ENCODE measurements at regions not wholly inside any gene's neighbourhood (a gene's known extent, or its start where the extent isn't known, plus 50 kb on each side); places are given as distances from the start of the nearest gene placed in this dataset.
"Not testable (repeated sequence)": the region's sequence is repeated elsewhere in the genome, so short reads cannot be mapped to it uniquely, and the experiment has no call there.

DNA sequence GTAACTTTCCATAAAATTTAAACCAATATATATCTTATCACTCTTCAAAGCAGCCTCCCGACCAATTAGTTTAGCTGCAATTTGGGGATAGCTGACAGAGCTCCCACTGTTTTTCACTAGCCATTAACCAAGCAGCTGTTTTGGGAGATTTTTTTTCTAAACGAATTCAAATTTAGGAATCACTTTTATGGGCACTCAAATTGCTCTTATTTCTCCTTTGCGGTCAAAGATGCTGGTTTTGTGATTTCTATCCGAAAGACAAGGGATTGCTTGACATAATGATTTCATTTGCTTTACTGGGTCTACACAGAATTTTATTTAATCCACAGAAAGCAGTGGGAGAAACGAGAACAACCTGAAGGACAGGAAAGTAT is 505.7 kb upstream of the IL12A start:
- DNase-seq: no peak

DNA sequence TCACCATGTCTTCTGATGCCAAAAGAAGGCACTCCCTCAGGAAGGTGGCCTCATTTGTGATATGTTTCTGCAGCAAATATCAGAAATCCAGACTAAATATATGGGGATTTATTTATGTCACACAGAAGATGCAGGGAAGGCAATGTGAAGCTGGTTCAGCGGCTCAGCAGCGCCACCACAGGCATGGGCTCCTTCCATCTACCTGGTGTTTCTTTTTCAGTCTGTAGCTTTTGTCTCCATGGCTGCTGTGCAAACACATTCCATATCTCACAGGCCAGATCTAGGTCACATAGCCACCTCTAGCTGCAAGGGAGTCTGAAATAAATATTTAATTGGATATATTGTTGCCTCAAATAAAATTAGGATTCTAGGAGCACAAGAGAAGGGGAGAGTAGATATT is 502.1 kb upstream of the IL12A start:
- peak; percentile 34 for DNase-seq

DNA sequence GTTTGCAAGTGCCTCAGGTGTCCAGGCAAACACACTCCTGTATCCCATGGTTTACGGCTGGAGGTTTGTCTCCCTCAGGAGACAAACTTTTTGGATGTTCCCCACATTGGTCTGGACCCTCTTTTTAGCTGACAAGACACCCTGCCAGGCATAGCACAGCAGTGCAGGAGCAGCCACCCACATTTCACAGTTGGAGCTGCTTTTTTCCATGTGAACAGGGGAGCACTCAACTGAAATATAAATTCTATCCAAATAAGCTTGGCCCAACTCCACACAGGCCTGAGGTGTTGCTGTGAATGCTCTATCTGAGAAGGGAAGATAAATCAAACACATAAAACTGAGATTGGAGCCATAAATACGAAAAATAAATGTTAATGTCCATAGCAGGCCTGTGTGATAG is 501.3 kb upstream of the IL12A start:
- no peak for DNase-seq

DNA sequence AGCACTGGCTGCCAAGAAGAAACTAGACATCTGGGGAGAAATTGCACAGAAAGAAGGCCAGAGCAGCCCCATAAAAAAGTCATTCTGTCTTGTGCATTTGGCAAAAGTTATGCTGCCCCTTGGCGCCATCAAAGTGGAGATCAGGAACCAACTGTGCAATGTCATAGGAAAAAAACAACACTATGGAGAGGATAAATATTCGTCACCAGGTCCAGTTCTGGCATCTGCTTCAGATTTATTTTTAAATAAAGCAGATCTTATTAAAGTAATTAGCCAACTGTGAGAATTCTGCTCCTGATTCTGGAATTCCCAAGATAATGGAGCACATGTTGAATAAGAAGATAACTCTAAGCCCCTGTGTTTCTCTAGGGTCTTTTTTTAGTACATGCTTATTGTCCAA is 500.0 kb upstream of the IL12A start:
- DNase-seq: no peak

DNA sequence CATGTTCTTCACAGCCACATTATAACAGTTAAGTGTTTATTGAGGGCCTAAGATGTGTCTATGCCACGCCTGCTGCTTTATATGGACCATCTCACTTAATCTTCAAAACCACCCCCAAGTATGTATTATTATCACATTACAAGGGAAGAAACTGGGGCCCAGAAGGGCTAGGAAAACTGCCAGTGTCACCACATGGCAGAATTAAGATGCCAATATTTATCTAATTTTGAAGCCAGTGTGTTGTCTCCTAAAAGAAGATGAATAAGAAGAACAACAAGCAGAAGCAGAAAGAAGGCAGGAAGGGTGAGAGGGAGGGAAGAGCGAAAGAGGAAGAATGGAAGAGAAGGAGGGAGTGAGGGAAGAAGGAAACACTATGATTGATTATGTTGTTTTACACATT is 491.3 kb upstream of the IL12A start:
- DNase-seq: no peak

DNA sequence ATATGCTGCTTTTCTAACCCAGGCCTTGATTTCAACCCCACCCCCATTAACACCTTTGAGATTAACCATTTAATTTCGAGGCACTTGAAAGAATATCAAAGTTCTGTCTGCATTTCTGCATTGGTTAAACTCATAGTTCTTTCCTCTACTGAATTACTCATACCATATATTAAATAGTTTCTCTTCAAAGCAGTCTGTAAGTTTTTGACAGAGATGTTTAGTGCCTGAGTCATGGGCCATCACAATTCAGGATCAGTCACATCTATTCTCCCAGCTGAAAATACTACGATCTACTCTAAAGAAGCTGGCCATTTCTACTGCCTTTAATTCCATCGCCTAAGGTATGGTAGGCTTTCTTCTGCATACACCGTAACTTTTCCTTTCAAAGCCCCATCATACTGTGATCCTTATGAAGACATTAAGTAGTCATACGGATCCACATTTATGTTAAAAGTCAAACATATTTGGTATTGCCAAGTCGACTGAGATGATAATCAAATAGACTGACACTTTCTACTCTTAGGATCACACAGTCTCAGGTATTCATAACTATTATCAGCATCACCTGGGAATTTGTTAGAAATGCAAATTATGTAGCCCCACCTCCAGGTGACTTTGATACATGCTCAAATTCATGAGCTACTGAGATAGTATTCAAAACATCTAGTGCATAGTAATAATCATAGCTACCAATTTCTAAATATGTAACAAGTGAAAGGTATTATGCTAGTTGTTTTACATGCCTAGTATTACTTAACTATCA is 489.4 kb upstream of the IL12A start:
- no peak for DNase-seq

DNA sequence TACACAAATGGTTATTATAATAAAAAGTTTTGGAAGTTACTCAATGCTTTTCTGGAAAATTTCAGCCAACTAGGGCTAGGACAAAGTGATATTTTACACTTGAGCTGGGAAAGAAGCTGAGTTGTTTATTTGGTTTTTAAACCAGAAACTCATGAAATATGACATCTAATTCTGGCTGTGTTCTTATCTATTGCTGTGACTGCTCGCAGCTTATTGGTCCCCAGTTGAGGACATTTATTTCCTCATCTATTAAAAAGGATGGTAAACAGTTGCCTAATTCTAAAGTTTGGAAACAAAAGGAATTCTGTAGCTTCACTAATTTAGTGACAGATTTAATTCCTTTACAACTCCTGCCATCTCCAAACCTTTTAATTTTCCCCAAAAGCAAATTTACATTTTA is 487.6 kb upstream of the IL12A start:
- no peak for DNase-seq

DNA sequence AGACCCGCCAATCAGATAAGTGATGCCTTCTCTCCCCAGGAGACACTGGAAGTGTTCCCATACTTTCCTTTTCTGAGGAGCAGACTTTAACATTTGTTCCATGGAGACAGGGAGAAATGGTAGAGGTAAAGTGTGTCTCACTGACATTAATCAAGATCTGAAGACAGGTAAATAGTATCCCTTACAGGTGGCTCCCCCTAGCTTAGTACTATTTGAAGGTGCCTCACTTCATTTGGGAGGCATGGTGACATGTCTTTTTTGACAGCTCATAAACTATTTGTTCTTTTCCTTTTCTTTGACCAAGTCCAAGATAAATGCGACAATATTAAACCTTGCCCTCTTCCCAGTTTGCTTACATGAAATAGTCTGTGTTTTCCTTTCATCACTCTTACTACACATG is 485.6 kb upstream of the IL12A start:
- no peak for DNase-seq

DNA sequence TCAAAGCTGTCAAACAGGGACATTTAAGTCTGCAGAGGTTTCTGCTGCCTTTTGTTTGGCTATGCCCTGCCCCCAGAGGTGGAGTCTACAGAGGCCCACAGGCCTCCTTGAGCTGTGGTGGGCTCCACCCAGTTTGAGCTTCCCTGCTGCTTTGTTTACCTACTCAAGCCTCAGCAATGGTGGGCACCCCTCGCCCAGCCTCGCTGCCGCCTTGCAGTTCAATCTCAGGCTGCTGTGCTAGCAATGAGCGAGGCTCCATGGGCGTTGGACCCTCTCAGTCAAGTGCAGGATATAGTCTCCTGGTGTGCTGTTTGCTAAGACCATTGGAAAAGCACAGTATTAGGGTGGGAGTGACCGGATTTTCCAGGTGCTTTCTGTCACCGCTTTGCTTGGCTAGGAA is 477.6 kb upstream of the IL12A start:
- DNase-seq: not testable (repeated sequence)

DNA sequence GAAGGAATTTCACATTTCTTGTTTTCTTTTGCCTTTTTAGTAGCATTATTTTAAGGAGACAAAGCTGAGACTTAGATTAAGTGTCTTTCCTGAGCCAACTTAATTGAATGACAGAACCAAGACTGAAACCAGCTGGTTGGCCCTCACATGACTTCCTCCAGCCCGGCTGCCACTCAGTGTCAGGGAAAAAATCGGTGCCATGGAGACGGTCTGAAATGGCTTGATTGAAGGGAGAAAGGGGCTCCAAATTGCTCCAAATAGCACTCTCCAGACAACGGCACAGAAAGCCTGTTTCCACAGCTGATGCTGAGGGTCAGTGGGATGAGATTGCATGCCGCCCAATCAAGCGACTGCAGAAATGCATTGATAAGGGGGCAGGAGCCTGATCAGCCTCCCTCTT is 475.2 kb upstream of the IL12A start:
- no peak for DNase-seq

DNA sequence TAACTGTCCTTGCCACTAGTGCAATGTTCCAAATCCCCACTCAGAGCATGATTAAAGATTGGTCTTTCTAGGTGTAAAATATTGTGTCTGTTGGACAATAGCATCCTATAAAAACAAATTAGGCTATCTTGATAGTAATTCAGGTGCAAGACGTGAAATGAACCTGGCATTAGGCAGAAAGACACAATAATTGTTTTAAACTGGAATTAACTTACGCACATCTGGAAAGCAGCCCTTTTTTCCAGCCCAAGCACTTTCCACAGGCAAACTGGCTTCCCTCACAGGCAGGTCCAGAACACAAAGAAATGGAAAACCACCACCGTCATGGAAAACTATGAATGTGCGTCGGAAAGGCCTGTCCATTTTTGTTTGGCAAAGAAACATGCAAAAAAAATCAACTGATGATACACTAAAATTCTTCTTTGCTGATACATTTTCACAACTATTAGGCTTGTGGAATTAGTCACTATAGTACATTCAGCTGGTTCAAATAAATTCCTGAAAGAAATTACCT is 474.7 kb upstream of the IL12A start:
- DNase-seq: no peak

DNA sequence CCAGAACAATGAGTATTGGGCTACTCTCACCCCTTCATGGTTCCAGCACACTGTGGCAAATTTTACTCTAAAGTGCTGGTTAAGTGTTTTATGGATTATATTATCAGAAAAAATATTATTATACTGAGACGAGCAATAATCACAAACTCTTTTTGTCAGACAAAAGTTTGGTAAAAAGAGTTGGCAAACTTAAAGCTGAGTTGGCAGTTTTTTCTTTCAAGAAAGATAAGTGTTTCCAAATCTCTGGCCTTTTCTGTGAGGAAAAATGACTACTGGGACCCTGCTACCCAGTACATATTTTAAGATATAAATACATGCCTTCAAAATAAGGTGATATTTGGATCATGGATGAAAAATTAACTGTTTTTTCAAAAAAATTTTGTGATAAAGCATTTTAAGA is 471.5 kb upstream of the IL12A start:
- no peak for DNase-seq

DNA sequence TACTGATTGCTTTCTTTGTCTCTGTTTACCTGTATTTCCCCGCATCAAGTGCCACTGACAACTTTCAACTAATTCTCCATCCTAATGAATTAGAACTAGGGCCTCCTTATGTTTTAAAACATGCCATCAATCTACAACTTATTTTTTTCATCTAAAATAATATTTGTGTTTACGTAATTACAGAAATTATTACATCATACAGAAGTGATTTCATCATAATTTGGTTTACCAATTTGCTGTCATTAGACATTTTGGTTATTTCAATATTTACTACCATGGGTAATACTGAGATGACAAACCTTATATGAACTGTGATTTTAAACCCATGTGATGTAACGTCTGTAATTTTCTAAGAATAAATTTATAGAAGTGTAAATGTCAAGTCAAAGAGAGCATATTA is 468.0 kb upstream of the IL12A start:
- no peak for DNase-seq

DNA sequence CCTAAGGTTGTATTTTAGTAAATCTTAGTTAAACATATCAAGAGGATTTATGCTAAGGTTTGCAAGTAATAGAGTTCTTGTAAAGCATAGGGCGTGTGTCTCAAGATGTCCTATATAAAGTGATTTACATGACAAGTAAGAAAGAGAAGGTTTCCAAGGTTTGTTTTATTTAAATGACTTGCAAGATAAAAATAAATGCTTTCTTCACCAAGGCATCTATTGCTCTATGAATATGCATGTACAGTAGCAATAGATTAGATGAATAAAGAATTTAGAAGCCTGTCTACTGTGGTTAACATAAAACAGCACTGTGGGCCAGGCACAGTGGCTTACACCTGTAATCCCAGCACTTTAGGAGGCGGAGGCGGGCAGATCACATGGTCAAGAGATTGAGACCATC is 466.4 kb upstream of the IL12A start:
- DNase-seq: no peak

DNA sequence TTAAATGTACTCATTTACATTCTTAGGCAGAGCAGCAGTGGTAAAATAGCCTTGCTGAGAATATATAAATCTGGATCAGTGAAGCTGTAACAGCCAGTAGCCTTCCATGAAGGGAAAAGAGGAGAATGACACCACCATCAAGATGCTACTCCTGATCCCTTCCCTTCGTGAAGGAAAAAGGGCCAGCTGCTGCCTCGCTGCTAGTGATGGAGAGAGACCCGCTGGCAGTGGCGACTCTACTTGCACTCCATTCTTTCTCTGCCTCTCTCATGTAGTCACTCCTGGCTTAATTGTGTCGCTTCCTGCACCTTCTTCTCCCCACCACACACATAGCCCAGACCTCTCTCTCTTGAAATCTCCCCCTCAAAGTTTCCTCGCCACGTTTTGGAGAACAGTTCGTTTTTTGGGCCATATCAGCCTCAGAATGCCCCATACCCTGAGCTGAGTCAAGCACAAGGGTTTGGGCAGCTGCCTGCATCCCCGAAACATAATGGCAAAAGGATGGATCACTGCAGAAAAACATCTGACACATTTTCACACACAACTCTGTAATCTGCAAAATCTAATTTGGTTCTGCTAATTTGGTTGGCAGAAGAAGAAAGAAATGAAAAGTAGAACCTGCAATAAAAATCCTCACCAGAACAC is 460.3 kb upstream of the IL12A start:
- no peak for DNase-seq

DNA sequence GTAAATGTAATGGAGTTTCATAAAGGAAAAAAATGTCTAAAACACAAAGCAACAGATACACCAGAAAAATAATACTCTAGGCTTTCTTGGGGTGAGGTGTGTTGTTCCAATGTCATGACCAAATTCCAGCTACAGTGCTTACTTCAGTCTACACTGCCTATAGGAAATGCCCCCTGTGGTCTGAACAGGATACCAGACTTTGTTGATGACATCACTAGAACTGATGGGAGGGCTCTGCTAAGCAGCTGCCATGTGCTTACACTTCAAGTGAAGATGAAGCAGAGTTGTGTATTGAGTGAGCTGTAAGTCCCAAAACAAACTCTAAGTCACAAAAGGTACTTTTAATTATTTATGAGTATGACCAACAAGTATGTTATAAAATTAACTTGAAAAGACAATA is 456.1 kb upstream of the IL12A start:
- DNase-seq: no peak

DNA sequence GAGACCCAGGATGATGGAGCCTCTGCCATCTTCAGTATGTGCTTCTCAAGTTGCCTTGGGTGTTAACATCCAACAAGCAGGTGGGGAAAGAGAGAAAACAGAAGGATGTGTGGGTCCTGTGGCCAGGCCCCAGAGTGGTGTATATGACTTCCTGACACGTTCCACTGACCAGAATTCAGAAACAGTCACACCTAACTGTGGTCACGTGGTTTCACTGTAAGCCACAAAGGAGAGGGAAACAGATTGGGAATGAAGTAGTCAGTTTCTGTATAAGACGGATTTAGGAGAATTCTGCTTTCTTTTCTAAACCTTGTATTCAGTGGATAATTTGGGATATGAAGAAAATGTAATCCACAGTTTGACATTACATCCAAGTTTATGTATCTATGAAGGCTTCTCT is 454.1 kb upstream of the IL12A start:
- DNase-seq: no peak

DNA sequence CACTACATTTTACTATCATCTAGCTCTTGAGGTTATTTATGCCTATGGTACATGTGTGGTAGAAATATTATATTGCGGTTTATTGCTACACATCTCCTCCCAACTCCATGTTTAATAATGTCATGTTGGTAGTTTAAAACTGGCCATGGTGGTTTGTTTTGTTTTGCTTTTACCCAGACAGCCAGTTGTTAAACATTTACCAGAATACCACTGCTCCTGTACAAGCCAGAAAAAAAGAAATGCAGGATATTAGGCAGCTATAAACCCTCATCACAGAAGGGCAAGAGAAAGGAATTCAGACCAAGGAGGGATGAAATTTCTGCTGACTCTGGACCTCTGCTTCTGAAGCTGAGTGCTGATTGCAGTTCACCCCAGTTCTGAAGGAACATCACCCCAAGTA is 451.8 kb upstream of the IL12A start:
- DNase-seq: no peak

DNA sequence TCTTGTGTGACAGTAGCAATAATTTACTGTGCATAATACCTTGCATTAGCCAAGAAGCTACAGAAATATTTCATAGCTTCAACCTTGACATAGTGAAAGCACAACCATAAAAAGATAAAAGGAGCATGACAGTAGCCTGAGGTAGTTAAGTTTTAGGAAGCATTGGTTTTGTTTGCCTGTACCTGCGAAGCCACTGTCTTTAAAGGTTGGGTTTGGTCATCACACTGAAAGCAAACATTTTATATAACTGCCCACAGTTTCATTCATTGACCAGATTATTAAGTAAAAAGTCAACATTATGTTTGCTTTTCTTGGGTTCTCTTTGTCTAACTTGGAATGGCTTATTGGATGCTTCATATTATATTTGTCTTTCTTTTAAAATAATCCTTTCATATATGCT is 450.1 kb upstream of the IL12A start:
- no peak for DNase-seq

DNA sequence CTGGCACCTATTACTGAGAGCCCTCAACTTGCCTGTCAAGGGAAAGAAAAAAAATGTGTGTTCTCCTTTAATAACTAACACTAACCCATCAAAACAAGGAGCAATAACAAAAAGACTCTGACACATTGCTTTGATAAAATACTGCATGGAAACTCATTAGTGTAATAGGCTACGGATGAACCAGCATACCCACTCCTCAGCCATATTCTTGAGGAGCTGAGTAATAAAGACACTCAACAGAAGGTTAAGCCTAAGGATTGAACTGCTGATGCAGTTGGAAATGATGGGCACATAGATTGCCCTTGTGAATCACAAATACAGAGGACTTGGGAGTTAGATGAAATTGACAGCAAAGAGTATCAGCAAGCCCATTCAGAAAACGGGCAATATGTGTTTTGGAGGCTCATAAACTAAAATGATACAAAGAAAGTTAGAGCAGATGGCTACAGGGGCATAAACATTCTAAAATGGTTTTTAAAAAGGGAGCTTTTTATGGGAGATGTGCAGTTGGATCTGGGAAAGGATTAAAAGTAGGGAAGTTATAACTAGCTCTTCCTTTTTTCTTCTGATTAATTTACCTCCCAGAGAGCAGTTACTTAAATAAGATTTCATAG is 447.6 kb upstream of the IL12A start:
- DNase-seq: no peak

DNA sequence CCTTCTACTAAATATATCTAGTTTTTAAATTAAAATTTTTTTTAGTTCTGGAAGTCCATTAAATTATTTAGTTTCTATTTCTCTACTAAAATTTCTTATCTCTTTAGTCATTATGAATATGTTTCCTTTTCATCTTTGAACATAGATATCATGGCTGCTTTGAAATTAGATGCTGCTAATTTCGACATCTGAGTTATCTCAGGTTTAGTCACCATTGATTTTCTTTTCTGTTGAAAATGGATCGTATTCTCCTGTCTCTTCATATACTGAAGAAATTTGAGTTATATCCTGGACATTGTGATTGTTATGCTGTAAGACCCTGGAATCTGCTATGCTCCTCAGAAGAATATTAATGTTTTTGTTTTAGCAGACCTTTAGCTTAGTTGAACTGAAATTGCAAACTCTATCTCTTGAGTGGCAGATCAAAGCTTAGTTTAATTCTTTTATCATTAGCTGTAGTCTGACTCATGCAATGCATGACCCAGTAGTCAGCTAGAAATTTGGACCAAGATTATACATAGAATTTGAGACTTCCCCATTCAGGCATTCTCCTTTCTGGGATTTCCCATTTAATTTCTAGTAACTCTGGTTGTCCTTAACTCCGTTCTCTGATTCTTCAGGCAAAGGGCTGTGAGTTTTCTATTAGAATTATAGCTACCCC is 439.8 kb upstream of the IL12A start:
- DNase-seq: no peak

DNA sequence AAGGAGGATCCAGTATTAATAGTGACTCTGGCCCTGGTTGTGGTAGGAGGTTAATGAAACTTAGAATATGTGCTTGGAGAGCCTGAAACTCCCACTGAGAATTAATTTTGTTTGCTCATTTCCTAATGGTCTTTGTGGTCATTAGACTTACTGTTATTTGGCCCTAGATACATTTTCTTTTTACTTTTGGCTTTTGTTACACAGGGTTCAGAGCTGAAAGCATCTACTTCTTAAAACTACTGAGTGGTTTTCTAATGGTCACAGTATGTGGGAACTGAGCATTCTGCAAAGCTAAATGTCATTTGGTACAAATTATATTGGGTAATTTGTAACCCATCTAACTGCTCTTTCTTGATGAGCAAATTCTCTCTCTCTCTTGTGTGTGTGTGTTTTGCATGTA is 433.4 kb upstream of the IL12A start:
- no peak for DNase-seq

DNA sequence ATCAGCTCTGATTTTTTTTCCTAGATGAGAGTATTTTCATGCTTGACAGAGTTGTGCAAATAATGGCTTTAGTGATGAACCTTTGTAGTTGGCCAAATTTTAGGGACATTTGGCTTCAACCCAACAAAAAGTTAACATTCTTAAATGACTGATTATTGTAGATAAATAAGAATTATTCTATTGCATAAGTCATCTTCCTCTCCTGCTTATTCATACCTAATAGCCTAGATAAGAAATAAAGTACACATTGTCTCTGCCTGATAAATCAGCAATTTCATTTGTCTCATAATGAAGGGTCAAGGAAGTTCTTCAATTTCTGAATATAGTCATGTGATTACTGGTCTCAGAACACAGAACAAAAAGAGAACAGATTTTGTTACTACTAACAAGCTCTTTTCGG is 428.9 kb upstream of the IL12A start:
- no peak for DNase-seq
